Omental fat pad (tissue), 3 donors: ENCODE measurements at regions not wholly inside any gene's neighbourhood (a gene's known extent, or its start where the extent isn't known, plus 50 kb on each side); places are given as distances from the start of the nearest gene placed in this dataset.

Source experiments
- ATAC-seq: fragments of 150-250 bp; one replicate; pipeline ENCODE4 v1.9.1; 2016; ENCODE audit warnings: mild to moderate bottlenecking, moderate library complexity; ENCODE audit not compliant: low FRiP score
- DNase-seq: peaks from one replicate; pipeline ENCODE4 v3.0.0-alpha.2; 2019; ENCODE audit warnings: low spot score
- TF ChIP-seq, protein P1 (sequence below), 3 donors: fragments of 450-650 bp; IDR thresholded peaks; one replicate each; pipeline ENCODE4 v1.5.1; 2016 to 2017; ENCODE audit warnings: antibody characterized with exemption in 3 of 3, mild to moderate bottlenecking in 3 of 3, moderate library complexity in 2 of 3

DNA sequence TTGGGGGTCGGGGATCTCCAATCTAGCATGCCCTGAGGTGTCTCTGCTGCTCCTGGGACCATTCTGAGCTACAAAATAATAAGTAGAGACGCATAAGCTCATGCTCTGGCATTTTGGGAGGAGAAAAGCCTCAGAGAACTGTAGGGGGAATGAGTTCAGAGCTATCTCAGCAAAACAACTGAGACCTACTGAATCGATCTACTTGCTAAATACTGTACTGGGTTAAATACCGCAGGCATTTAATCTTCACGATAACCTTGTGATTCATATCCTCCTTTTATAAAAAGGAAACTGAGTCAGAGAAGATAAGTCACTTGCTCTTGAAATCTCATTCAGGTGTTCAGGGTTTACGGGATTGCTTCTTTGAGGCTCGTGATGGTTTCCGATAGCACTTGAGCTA, 468.1 kb downstream of the FGF9 start:
- TF ChIP-seq, protein P1, sequence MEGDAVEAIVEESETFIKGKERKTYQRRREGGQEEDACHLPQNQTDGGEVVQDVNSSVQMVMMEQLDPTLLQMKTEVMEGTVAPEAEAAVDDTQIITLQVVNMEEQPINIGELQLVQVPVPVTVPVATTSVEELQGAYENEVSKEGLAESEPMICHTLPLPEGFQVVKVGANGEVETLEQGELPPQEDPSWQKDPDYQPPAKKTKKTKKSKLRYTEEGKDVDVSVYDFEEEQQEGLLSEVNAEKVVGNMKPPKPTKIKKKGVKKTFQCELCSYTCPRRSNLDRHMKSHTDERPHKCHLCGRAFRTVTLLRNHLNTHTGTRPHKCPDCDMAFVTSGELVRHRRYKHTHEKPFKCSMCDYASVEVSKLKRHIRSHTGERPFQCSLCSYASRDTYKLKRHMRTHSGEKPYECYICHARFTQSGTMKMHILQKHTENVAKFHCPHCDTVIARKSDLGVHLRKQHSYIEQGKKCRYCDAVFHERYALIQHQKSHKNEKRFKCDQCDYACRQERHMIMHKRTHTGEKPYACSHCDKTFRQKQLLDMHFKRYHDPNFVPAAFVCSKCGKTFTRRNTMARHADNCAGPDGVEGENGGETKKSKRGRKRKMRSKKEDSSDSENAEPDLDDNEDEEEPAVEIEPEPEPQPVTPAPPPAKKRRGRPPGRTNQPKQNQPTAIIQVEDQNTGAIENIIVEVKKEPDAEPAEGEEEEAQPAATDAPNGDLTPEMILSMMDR (IDR thresholded peaks at IDR 0.05) = no peak
- DNase-seq (no peak), ATAC-seq (no peak)

DNA sequence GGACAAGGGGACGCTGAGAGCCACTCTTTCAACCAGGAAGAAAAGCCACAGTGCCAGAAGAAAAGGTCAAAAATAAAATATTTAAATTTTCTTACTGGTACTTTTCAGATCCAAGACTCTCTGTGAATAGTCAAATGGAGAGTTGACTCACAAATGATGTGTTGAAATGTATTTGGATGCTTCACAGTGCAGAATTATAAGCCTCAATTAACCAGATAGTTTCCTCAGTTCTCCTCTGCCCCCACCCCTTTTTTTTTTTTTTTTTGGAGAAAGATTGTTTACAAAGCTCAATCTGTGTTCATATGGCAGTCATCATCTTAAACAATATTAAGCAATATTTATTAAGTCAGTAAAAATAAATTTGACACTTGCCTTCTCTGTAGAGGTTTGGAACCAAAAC, 470.8 kb downstream of the FGF9 start:
- DNase-seq (no peak), ATAC-seq (no peak)
- TF ChIP-seq, protein P1 (IDR thresholded peaks at IDR 0.05) = no peak

DNA sequence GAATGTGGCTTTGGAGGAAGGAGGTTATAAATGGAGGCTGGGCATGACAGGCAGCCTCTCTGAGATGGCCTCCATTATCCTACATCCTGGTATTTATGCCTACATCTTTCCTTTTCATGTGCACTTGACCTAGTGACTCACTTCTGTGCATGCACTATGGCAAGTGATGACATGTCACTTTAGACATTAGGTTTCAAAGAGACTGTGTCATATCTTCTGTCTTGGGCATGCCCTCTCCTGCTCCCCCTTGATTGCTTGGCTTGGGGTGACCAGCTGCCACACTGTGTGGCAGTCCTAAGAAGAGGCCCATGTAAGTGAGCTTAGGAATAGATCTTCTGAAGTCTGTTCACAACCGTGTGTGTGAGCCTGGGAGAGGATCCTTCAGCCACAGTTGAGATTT, 472.8 kb downstream of the FGF9 start:
- no peak for ATAC-seq
- no peak for DNase-seq
- TF ChIP-seq, protein P1 (IDR thresholded peaks at IDR 0.05) = no peak

DNA sequence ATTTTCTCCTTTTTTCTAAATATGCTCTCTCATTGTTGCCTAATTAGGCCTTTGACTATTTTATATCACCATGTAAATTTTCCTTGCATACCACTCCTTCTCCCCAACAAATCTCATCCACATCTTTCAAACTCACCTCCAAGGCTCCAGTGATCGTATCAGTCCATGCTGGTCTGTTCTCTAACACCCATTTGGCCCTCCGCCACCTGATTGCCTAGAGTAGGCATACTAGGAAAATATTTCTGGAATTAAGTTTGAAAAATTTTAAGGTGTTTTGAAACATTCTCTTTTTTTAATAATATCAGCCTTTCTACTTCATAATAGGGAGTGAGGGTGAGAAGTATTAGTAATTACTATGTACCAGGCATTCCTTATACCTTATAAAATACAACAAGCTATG, 473.9 kb downstream of the FGF9 start:
- TF ChIP-seq, protein P1 (IDR thresholded peaks at IDR 0.05) = no peak
- ATAC-seq = no peak
- DNase-seq = no peak

DNA sequence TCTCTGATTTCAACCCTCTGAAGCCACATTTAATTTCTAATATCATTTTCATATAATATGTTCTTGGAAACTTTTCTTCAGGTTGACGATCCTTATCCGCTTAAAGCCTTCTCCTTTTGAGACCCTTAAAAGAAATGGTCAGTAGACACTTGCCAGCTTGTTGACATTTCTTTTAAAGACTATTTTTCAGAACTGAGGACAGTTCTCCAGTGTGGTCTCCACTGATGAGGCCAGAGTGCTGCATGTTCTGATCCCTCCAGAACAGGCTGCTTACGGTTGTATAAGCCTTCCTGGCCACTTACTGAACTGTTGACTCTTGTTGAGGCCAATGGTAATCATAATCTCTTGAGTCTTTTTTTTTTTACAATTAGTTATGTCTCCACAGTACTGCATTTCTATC, 477.3 kb downstream of the FGF9 start:
- no peak for ATAC-seq
- DNase-seq = no peak
- TF ChIP-seq, protein P1 (IDR thresholded peaks at IDR 0.05) = no peak

DNA sequence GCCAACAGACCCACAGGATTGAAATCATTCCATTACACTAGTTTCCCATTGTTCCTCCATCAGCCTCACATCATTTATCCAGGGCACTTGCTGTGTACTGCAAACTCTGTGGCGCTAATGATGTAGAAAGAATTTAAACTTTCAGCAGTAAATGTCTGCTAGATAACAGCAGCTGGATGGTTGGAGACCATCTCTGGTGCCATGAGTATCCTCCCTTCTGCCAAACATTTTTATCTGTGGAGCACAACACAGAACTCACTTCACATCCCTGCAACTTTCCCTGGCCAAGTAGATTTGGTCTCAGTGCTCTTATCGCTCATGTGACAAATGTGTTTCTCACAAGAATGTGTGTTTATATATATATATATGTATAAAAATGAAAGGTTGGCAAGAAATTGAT, 481.9 kb downstream of the FGF9 start:
- ATAC-seq (no peak), DNase-seq (no peak)
- TF ChIP-seq, protein P1 (IDR thresholded peaks at IDR 0.05) = no peak

DNA sequence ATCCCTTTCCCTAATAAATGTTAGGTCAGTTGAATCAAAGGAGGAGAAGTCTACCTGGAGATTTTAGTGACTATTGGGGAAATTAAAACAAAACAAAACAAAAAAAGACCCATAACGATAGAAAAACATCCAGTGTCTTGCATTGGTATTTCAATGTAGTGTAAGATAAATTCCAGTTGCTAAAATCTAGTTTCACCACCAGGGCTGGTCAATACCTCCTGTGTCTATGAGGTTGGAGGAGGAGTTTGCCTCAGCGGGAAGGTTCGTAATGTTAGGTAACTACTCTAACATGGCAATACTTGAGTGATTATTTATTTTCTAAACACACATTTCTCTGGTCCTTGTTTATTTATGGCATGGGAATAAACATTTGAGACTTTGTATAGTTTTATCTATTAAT, 483.2 kb downstream of the FGF9 start:
- DNase-seq (no peak), ATAC-seq (no peak)
- TF ChIP-seq, protein P1 (IDR thresholded peaks at IDR 0.05) = no peak
